Astrocyte (in vitro differentiated cells and primary cell): ENCODE measurements at regions not wholly inside any gene's neighbourhood (a gene's known extent, or its start where the extent isn't known, plus 50 kb on each side); places are given as distances from the start of the nearest gene placed in this dataset.

ENCODE experiments used
- DNase-seq: peaks from one replicate; pipeline ENCODE4 v3.0.0-alpha.2; 2010; ENCODE audit warnings: low read depth
- FAIRE-seq: peaks from 2 replicates; lab custom pipeline; 2011; peaks lifted over from hg19 to GRCh38; lab: Jason Lieb, UNC
- H2AFZ ChIP-seq: 2 replicates; pipeline ENCODE4 v1.6.0; 2012; ENCODE audit warnings: low read depth, low read length, inconsistent platforms
- H3K27ac ChIP-seq: 2 replicates; pipeline ENCODE4 v1.5.1; 2011; ENCODE audit warnings: low read depth, low read length, inconsistent platforms
- H3K27me3 ChIP-seq: 2 replicates; pipeline ENCODE4 v1.6.0; 2011; ENCODE audit warnings: low read length, inconsistent platforms; ENCODE audit not compliant: insufficient read depth
- H3K36me3 ChIP-seq: 2 replicates; pipeline ENCODE4 v1.5.1; 2011; ENCODE audit warnings: low read length, inconsistent platforms; ENCODE audit not compliant: insufficient read depth
- H3K4me1 ChIP-seq: 2 replicates; pipeline ENCODE4 v1.5.1; 2011; ENCODE audit warnings: low read length, inconsistent platforms; ENCODE audit not compliant: insufficient read depth
- H3K4me2 ChIP-seq: 2 replicates; pipeline ENCODE4 v1.6.0; 2012; ENCODE audit warnings: low read length, inconsistent platforms
- H3K4me3 ChIP-seq: 2 replicates; pipeline ENCODE4 v1.5.1; 2011; ENCODE audit warnings: low read depth, mild to moderate bottlenecking, low read length, inconsistent platforms; ENCODE audit not compliant: insufficient read depth
- H3K79me2 ChIP-seq: 2 replicates; pipeline ENCODE4 v1.6.0; 2012; ENCODE audit warnings: mild to moderate bottlenecking, low read length, inconsistent platforms; ENCODE audit not compliant: insufficient read depth
- H3K9ac ChIP-seq: 2 replicates; pipeline ENCODE4 v1.6.0; 2012; ENCODE audit warnings: mild to moderate bottlenecking, low read length, inconsistent platforms
- H3K9me3 ChIP-seq: 2 replicates; pipeline ENCODE4 v1.5.1; 2012; ENCODE audit warnings: low read depth, mild to moderate bottlenecking, low read length, inconsistent platforms; ENCODE audit not compliant: insufficient read depth
- H4K20me1 ChIP-seq: 2 replicates; pipeline ENCODE4 v1.6.0; 2012; ENCODE audit warnings: low read length, inconsistent platforms; ENCODE audit not compliant: insufficient read depth
- H3K27ac Mint-ChIP-seq: one replicate; pipeline ENCODE4 v1.8.0; 2021; ENCODE audit warnings: mild to moderate bottlenecking, mixed read lengths; ENCODE audit not compliant: unreplicated experiment
- H3K27me3 Mint-ChIP-seq: one replicate; pipeline ENCODE4 v1.8.0; 2021; ENCODE audit warnings: low read depth, mixed read lengths; ENCODE audit not compliant: unreplicated experiment
- H3K36me3 Mint-ChIP-seq: one replicate; pipeline ENCODE4 v1.8.0; 2021; ENCODE audit warnings: low read depth, mixed read lengths; ENCODE audit not compliant: unreplicated experiment
- H3K4me1 Mint-ChIP-seq: one replicate; pipeline ENCODE4 v1.8.0; 2021; ENCODE audit warnings: low read depth, mixed read lengths; ENCODE audit not compliant: unreplicated experiment
- H3K4me3 Mint-ChIP-seq: one replicate; pipeline ENCODE4 v1.8.0; 2021; ENCODE audit warnings: mild to moderate bottlenecking, moderate library complexity, mixed read lengths; ENCODE audit not compliant: unreplicated experiment
- H3K9me3 Mint-ChIP-seq: one replicate; pipeline ENCODE4 v1.8.0; 2021; ENCODE audit warnings: mild to moderate bottlenecking, mixed read lengths; ENCODE audit not compliant: unreplicated experiment
- EZH2 ChIP-seq: IDR thresholded peaks from 2 replicates; pipeline ENCODE4 v1.6.1; 2012; ENCODE audit warnings: mild to moderate bottlenecking, low read length, inconsistent platforms; ENCODE audit not compliant: insufficient read depth
- TF ChIP-seq, protein P1 (sequence below): IDR thresholded peaks from 2 replicates; pipeline ENCODE4 v1.5.1; 2011; ENCODE audit warnings: low read depth, mild to moderate bottlenecking, inconsistent platforms, low read length, moderate library complexity; ENCODE audit not compliant: insufficient read depth

DNA sequence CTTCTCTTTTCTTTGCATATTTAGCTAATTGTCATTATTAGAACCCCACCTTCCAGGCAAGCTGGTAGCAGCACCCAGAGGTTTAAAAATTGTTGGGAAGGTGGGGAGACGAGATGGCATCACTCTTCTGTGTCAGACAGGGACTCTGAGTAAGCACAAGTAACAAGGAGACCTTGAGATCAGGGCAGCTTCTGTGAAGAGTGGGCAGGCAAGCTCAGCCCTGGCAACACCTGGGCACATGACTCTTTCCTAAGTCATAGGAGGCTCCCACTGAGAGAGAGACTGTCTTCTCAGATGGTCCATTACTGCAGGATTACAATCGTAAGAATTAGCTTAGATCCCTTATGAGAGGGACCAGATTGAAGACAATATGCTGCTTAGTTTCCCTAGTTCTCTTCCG, 183.5 kb downstream of the BRINP2 start:
- no peak overlapping the region for H3K4me3 Mint-ChIP-seq
- no peak for DNase-seq
- Histone ChIP-seq H3K9me3 (no peaks in the 10 kb centered on the region), H4K20me1 (no peaks in the 10 kb centered on the region), H3K4me2 (no peak overlapping the region), H3K79me2 (no peaks in the 10 kb centered on the region), H3K36me3 (no peaks in the 10 kb centered on the region), H3K27me3 (peaks cover 5% of the 10 kb centered on the region), H3K9ac (no peak overlapping the region), H3K4me1 (no peaks in the 10 kb centered on the region), H3K27ac (no peak overlapping the region), H2AFZ (no peak overlapping the region), H3K4me3 (no peak overlapping the region)
- no peak overlapping the region for H3K27ac Mint-ChIP-seq
- TF ChIP-seq EZH2: no peak
- TF ChIP-seq, protein P1, sequence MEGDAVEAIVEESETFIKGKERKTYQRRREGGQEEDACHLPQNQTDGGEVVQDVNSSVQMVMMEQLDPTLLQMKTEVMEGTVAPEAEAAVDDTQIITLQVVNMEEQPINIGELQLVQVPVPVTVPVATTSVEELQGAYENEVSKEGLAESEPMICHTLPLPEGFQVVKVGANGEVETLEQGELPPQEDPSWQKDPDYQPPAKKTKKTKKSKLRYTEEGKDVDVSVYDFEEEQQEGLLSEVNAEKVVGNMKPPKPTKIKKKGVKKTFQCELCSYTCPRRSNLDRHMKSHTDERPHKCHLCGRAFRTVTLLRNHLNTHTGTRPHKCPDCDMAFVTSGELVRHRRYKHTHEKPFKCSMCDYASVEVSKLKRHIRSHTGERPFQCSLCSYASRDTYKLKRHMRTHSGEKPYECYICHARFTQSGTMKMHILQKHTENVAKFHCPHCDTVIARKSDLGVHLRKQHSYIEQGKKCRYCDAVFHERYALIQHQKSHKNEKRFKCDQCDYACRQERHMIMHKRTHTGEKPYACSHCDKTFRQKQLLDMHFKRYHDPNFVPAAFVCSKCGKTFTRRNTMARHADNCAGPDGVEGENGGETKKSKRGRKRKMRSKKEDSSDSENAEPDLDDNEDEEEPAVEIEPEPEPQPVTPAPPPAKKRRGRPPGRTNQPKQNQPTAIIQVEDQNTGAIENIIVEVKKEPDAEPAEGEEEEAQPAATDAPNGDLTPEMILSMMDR: no peak
- no peaks in the 10 kb centered on the region for H3K36me3 Mint-ChIP-seq
- no peaks in the 10 kb centered on the region for H3K4me1 Mint-ChIP-seq
- H3K9me3 Mint-ChIP-seq: no peaks in the 10 kb centered on the region
- peaks cover 2% of the 10 kb centered on the region for H3K27me3 Mint-ChIP-seq
- FAIRE-seq: no peak

DNA sequence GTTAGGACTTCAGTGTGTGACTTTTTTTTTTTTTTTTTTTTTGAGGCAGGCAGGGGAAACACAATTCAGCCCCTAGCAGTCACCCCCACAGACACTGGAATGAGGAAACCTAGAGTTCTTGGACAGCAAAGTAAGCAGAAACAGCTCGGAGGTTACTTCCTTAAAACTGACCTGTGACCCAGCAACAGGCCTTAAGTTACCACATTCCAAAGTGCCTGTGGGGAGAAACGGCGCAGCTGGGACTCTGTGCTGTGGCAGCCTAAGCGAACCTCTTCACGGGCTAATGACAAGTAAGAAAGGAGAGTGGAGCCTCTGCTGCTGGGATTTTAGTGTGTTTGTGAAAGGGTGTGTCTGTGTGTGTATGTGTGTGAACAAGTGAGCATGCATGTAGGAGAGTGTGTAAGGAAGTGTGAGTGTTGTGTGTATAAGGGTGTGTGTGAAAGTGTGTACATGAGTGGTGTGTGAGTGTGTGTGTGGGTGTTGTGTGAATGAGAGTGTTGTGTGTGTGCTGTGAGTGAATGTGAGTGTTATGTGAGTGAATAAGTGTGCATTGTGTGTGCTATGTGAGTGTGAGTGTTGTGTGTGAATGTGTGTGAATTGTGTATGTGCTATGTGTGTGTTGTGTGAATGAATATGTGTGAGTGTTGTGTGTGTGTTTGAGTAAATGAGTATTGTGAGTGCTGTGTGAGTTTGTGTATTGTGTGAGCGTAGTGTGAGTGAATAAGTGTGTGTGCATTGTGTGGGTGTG, 180.8 kb downstream of the BRINP2 start:
- TF ChIP-seq EZH2: no peak
- TF ChIP-seq, protein P1: no peak
- peaks cover 5% of the 10 kb centered on the region for H3K27me3 ChIP-seq
- no peak for FAIRE-seq
- H3K27ac ChIP-seq: no peak overlapping the region
- H3K4me3 ChIP-seq: no peak overlapping the region
- DNase-seq: no peak
- no peaks in the 10 kb centered on the region for H3K36me3 ChIP-seq
- H3K27me3 Mint-ChIP-seq: peaks cover 4% of the 10 kb centered on the region
- no peak overlapping the region for H3K27ac Mint-ChIP-seq
- H3K36me3 Mint-ChIP-seq: no peaks in the 10 kb centered on the region
- H3K4me2 ChIP-seq: no peak overlapping the region
- no peak overlapping the region for H3K4me3 Mint-ChIP-seq
- no peak overlapping the region for H2AFZ ChIP-seq
- H3K9me3 Mint-ChIP-seq: no peaks in the 10 kb centered on the region
- H3K4me1 Mint-ChIP-seq: no peaks in the 10 kb centered on the region
- H3K79me2 ChIP-seq: no peaks in the 10 kb centered on the region
- no peak overlapping the region for H3K9ac ChIP-seq
- H3K4me1 ChIP-seq: no peaks in the 10 kb centered on the region
- H3K9me3 ChIP-seq: no peaks in the 10 kb centered on the region
- H4K20me1 ChIP-seq: no peaks in the 10 kb centered on the region

DNA sequence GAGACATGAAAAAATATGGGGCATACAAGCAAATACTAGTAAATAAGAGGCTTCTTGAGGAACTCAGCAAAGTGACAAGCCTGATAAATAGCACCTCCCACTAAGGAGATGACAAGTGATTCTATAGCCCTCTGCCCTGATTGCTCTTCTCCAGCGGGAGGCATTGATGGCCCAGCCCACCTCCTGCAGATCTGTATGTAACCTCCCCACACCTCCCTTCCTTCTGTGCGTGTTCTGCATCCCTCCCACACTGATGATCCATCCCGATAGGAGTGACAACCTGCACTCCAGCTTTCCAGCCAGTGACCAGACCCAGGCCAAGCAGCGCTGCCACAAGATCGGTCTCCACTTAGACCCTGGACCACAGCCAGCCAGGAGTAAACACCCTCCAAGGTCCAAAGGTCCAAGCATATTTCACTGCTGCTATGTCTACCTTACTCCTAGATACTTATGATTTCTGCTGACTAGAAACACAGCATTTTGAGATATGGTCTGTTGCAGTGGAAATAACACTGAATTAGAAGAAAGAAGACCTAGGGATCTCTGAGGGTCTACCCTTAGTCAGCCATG, 176.1 kb downstream of the BRINP2 start:
- Histone ChIP-seq H3K4me2 (no peak overlapping the region), H3K9me3 (no peaks in the 10 kb centered on the region), H3K27me3 (no peaks in the 10 kb centered on the region), H2AFZ (no peak overlapping the region), H4K20me1 (no peaks in the 10 kb centered on the region), H3K27ac (no peak overlapping the region), H3K79me2 (no peaks in the 10 kb centered on the region), H3K36me3 (no peaks in the 10 kb centered on the region), H3K4me3 (no peak overlapping the region), H3K4me1 (no peaks in the 10 kb centered on the region), H3K9ac (no peak overlapping the region)
- Mint-ChIP-seq H3K9me3 (peaks cover 2% of the 10 kb centered on the region), H3K27ac (no peak overlapping the region), H3K4me3 (no peak overlapping the region), H3K27me3 (peaks cover 8% of the 10 kb centered on the region), H3K4me1 (peaks cover 3% of the 10 kb centered on the region), H3K36me3 (no peaks in the 10 kb centered on the region)
- DNase-seq: no peak
- TF ChIP-seq EZH2: no peak
- no peak for FAIRE-seq
